Endothelial cell of umbilical vein (primary cell): ENCODE measurements at regions not wholly inside any gene's neighbourhood (a gene's known extent, or its start where the extent isn't known, plus 50 kb on each side); places are given as distances from the start of the nearest gene placed in this dataset.

Experiments
- CTCF ChIP-seq, 2 donors: IDR thresholded peaks; 1 replicate in 1 of 2; 2 replicates in 1 of 2; pipeline ENCODE4 v1.5.1; 2011; ENCODE audit warnings: low read length in 2 of 2, mild to moderate bottlenecking in 2 of 2, moderate library complexity in 2 of 2, control low read depth in 1 of 2, inconsistent platforms in 1 of 2, low read depth in 1 of 2; ENCODE audit not compliant: insufficient read depth in 1 of 2; ENCODE audit errors: extremely low read depth in 1 of 2
- EZH2 ChIP-seq: IDR thresholded peaks from 2 replicates; pipeline ENCODE4 v1.6.1; 2012; ENCODE audit warnings: borderline replicate concordance, low read depth, mild to moderate bottlenecking, moderate library complexity, low read length, inconsistent platforms; ENCODE audit not compliant: severe bottlenecking
- GATA2 ChIP-seq: IDR thresholded peaks from 2 replicates; pipeline ENCODE4 v1.7.0; 2011; ENCODE audit warnings: low read depth, mild to moderate bottlenecking, moderate library complexity, mixed read lengths, low read length; ENCODE audit not compliant: insufficient read length, insufficient read depth
- MAX ChIP-seq: IDR thresholded peaks from 2 replicates; pipeline ENCODE4 v1.6.1; 2011; ENCODE audit not compliant: insufficient read depth, insufficient read length
- MYC ChIP-seq: IDR thresholded peaks from one replicate; pipeline ENCODE4 v1.6.1; 2011; ENCODE audit warnings: mild to moderate bottlenecking, low read depth, low read length
- POLR2A ChIP-seq: IDR thresholded peaks from 2 replicates; pipeline ENCODE4 v1.6.1; 2012; ENCODE audit warnings: low read depth, mild to moderate bottlenecking, control low read depth, low read length
- POLR2AphosphoS5 ChIP-seq: IDR thresholded peaks from 2 replicates; pipeline ENCODE4 v1.6.1; 2012; ENCODE audit warnings: low read depth, mild to moderate bottlenecking, control low read depth, low read length, moderate library complexity; ENCODE audit not compliant: insufficient read depth

GRCh38 chr2:59047373-59047995, 806.4 kb upstream of the FANCL start:
- TF ChIP-seq POLR2AphosphoS5: no peak
- TF ChIP-seq CTCF (IDR thresholded peaks at IDR 0.05; ENCODE audit: extremely low read depth in 1 of 2, insufficient read depth in 1 of 2, low read depth in 1 of 2, low read length in 2 of 2): no peak
- TF ChIP-seq POLR2A: no peak
- TF ChIP-seq GATA2: no peak
- no peak for TF ChIP-seq MAX
- TF ChIP-seq EZH2: no peak
- TF ChIP-seq MYC: no peak
